PC-3 (cell line): ENCODE measurements at regions not wholly inside any gene's neighbourhood (a gene's known extent, or its start where the extent isn't known, plus 50 kb on each side); places are given as distances from the start of the nearest gene placed in this dataset.
"Not testable (repeated sequence)": the region's sequence is repeated elsewhere in the genome, so short reads cannot be mapped to it uniquely, and the experiment has no call there.

Source experiments
- ATAC-seq: fragments of 200-7000 bp; cut with Tn5 transposase; 2 replicates; pipeline ENCODE4 v1.9.1; 2020; ENCODE audit warnings: mild to moderate bottlenecking, moderate library complexity
- BruUV-seq: library from RNA; stranded (reverse); fragments of 400-500 nt; replicated peaks from 2 replicates; lab custom pipeline; 2021; lab: Mats Ljungman, UMichigan
- CTCF ChIA-PET: fragments of 300-600 bp; sonication (Branson Sonifier 250); formaldehyde crosslinking; loops from one replicate; lab custom pipeline; 2022; ENCODE audit warnings: antibody characterized with exemption; lab: Charles Lee
- POLR2A ChIA-PET: fragments of 300-600 bp; sonication (Branson Sonifier 250); formaldehyde crosslinking; loops from one replicate; lab custom pipeline; 2022; ENCODE audit warnings: antibody characterized with exemption; ENCODE audit not compliant: unreplicated experiment; lab: Charles Lee
- DNase-seq: peaks from one replicate; pipeline ENCODE4 v3.0.0-alpha.2; 2015
- H2AFZ ChIP-seq: fragments of 300-600 bp; sonication (generic); 2 replicates; pipeline ENCODE4 v1.6.0; 2016; ENCODE audit warnings: antibody characterized with exemption, low read length
- H3F3A ChIP-seq: fragments of 300-600 bp; sonication (generic); one replicate; pipeline ENCODE4 v1.6.0; 2017; ENCODE audit warnings: antibody characterized with exemption, low read length, control low read depth, mild to moderate bottlenecking; ENCODE audit not compliant: unreplicated experiment
- H3K27ac ChIP-seq: fragments of 300-600 bp; sonication (generic); 2 replicates; pipeline ENCODE4 v1.5.1; 2016; ENCODE audit warnings: mild to moderate bottlenecking, low read length
- H3K27me3 ChIP-seq: fragments of 300-600 bp; sonication (generic); 2 replicates; pipeline ENCODE4 v1.6.1; 2016; ENCODE audit warnings: low read length, mixed read lengths
- H3K36me3 ChIP-seq: fragments of 300-600 bp; sonication (generic); 2 replicates; pipeline ENCODE4 v1.6.1; 2016; ENCODE audit warnings: low read depth, mixed run types, low read length, mixed read lengths
- H3K4me1 ChIP-seq: fragments of 300-600 bp; sonication (generic); 2 replicates; pipeline ENCODE4 v1.5.1; 2016; ENCODE audit warnings: low read length; ENCODE audit not compliant: insufficient read depth
- H3K4me2 ChIP-seq: fragments of 300-600 bp; sonication (generic); 2 replicates; pipeline ENCODE4 v1.6.0; 2016; ENCODE audit warnings: low read length
- H3K4me3 ChIP-seq: fragments of 300-600 bp; sonication (generic); 2 replicates; pipeline ENCODE4 v1.5.1; 2016; ENCODE audit warnings: mild to moderate bottlenecking, low read length, mixed read lengths
- H3K79me2 ChIP-seq: fragments of 300-600 bp; sonication (generic); 2 replicates; pipeline ENCODE4 v1.6.1; 2017; ENCODE audit warnings: low read length, mixed read lengths
- H3K9ac ChIP-seq: fragments of 300-600 bp; sonication (generic); 2 replicates; pipeline ENCODE4 v1.6.0; 2016; ENCODE audit warnings: mild to moderate bottlenecking, low read length
- H3K9me2 ChIP-seq: fragments of 300-600 bp; sonication (generic); replicated peaks from 2 replicates; pipeline ENCODE4 v1.6.1; 2016; ENCODE audit warnings: mixed run types, low read length, mixed read lengths
- H3K9me3 ChIP-seq: fragments of 300-600 bp; sonication (generic); 2 replicates; pipeline ENCODE4 v1.6.1; 2016; ENCODE audit warnings: low read length, mixed read lengths
- H4K20me1 ChIP-seq: fragments of 300-600 bp; sonication (generic); 2 replicates; pipeline ENCODE4 v1.6.1; 2016; ENCODE audit warnings: low read length, mixed read lengths
- EZH2 ChIP-seq: fragments of 300-600 bp; sonication (generic); IDR thresholded peaks from one replicate; pipeline ENCODE4 v1.6.1; 2017; ENCODE audit warnings: antibody characterized with exemption, mild to moderate bottlenecking, low read length; ENCODE audit not compliant: unreplicated experiment
- EZH2phosphoT487 ChIP-seq: fragments of 300-600 bp; sonication (generic); IDR thresholded peaks from 2 replicates; pipeline ENCODE4 v1.6.1; 2018; ENCODE audit warnings: mild to moderate bottlenecking, antibody characterized with exemption, low read length, borderline replicate concordance
- intact Hi-C: fragments of 100-400 bp; cut with micrococcal nuclease; formaldehyde crosslinking; loops from 2 replicates; pipeline ENCODE4 v1.9.0; 2023
- TF ChIP-seq, protein P1 (sequence below): fragments of 300-600 bp; sonication (generic); conservative IDR thresholded peaks from 2 replicates; pipeline ENCODE4 v1.5.1; 2017; ENCODE audit warnings: antibody characterized with exemption, low read depth, mild to moderate bottlenecking, low read length

DNA sequence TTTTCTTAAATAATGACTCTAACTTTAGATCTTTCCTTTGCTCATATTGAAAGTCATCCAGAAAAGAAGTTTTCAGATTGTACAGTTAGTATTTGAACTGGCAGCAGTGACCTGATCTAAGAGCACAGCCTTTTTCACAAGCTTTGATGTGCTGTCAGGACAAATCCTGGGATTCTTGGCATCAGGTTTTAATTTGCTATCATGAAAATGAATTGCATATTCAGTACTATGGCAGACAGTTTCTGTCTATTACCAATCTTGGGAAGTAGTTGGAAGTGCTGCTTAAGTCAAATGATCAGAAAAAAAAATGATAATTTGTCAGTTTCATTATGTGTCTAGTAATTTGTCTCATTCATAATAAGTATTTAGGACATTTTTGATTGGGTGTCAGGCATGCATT lies 925.6 kb upstream of the ARRDC3 start:
- BruUV-seq: no TSS peak
- CTCF ChIA-PET: no interaction called here
- no peaks in the 10 kb centered on the region for H3K27me3 ChIP-seq
- H3K4me1 ChIP-seq: no peaks in the 10 kb centered on the region
- intact Hi-C loops: loop anchor here (1.0 to 10.0 kb wide), 8 partner anchors 119 to 1496 kb away; no protein-coding TSS in a partner anchor
- no peak for DNase-seq
- no peak overlapping the region for H3K4me2 ChIP-seq
- no peak for ATAC-seq
- H3K27ac ChIP-seq: no peak overlapping the region
- no peaks in the 10 kb centered on the region for H3K9me3 ChIP-seq
- no peak overlapping the region for H2AFZ ChIP-seq
- no peaks in the 10 kb centered on the region for H3K9me2 ChIP-seq
- no peak for TF ChIP-seq EZH2phosphoT487
- TF ChIP-seq, protein P1, sequence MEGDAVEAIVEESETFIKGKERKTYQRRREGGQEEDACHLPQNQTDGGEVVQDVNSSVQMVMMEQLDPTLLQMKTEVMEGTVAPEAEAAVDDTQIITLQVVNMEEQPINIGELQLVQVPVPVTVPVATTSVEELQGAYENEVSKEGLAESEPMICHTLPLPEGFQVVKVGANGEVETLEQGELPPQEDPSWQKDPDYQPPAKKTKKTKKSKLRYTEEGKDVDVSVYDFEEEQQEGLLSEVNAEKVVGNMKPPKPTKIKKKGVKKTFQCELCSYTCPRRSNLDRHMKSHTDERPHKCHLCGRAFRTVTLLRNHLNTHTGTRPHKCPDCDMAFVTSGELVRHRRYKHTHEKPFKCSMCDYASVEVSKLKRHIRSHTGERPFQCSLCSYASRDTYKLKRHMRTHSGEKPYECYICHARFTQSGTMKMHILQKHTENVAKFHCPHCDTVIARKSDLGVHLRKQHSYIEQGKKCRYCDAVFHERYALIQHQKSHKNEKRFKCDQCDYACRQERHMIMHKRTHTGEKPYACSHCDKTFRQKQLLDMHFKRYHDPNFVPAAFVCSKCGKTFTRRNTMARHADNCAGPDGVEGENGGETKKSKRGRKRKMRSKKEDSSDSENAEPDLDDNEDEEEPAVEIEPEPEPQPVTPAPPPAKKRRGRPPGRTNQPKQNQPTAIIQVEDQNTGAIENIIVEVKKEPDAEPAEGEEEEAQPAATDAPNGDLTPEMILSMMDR: no peak
- no peak for TF ChIP-seq EZH2
- no peaks in the 10 kb centered on the region for H3K79me2 ChIP-seq
- no peaks in the 10 kb centered on the region for H4K20me1 ChIP-seq
- H3F3A ChIP-seq: no peaks in the 10 kb centered on the region
- no peaks in the 10 kb centered on the region for H3K36me3 ChIP-seq
- H3K4me3 ChIP-seq: no peak overlapping the region
- no peak overlapping the region for H3K9ac ChIP-seq
- POLR2A ChIA-PET: no interaction called here

DNA sequence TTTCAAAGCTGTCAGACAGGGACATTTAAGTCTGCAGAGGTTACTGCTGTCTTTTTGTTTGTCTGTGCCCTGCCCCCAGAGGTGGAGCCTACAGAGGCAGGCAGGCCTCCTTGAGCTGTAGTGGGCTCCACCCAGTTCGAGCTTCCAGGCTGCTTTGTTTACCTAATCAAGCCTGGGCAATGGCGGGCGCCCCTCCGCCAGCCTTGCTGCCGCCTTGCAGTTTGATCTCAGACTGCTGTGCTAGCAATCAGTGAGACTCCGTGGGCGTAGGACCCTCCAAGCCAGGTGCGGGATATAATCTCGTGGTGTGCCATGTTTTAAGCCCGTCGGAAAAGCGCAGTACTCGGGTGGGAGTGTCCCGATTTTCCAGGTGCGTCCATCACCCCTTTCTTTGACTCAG lies 919.2 kb upstream of the ARRDC3 start:
- H3K27me3 ChIP-seq, H2AFZ ChIP-seq, H3K79me2 ChIP-seq, H3K4me3 ChIP-seq, ATAC-seq, POLR2A ChIA-PET, H3K4me2 ChIP-seq, H3F3A ChIP-seq, H4K20me1 ChIP-seq, H3K36me3 ChIP-seq, H3K9ac ChIP-seq, DNase-seq, H3K4me1 ChIP-seq, H3K9me3 ChIP-seq, CTCF ChIA-PET, H3K27ac ChIP-seq, H3K9me2 ChIP-seq, BruUV-seq: not testable (repeated sequence)
- intact Hi-C loops: loop anchor here (10.0 kb wide), 2 partner anchors 202 to 1502 kb away; no protein-coding TSS in a partner anchor

DNA sequence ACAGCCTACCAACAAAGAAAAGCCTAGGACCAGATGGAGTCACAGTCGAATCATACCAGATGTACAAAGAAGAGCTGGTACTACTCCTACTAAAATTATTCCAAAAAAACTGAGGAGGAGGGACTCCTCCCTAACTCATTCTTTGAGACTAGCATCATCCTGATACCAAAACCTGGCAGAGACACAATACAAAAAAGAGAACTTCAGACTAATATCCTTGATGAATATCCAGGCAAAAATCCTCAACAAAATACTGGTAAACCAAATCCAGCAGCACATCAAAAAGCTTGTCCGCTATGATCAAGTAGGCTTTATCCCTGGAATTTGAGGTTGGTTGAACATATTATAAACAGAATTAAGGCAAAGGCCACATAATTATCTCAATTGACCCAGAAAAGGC lies 900.4 kb upstream of the ARRDC3 start:
- no peak overlapping the region for H3K4me3 ChIP-seq
- no peaks in the 10 kb centered on the region for H3K79me2 ChIP-seq
- intact Hi-C loops: no loop called here
- DNase-seq: no peak
- ATAC-seq: no peak
- H3K27ac ChIP-seq: no peak overlapping the region
- no peaks in the 10 kb centered on the region for H4K20me1 ChIP-seq
- H3K27me3 ChIP-seq: no peaks in the 10 kb centered on the region
- CTCF ChIA-PET: no interaction called here
- POLR2A ChIA-PET: interaction anchor here (0.6 kb wide), 1 partner anchor 311 kb away, joined by 3 read pairs; no protein-coding TSS in a partner anchor
- H3K9ac ChIP-seq: no peak overlapping the region
- H3K4me2 ChIP-seq: no peak overlapping the region
- H2AFZ ChIP-seq: no peak overlapping the region
- no peaks in the 10 kb centered on the region for H3K4me1 ChIP-seq
- H3K9me3 ChIP-seq: no peaks in the 10 kb centered on the region
- no peaks in the 10 kb centered on the region for H3K9me2 ChIP-seq
- no TSS peak for BruUV-seq
- TF ChIP-seq EZH2: no peak
- no peak for TF ChIP-seq EZH2phosphoT487
- TF ChIP-seq, protein P1: no peak
- H3F3A ChIP-seq: no peaks in the 10 kb centered on the region
- no peaks in the 10 kb centered on the region for H3K36me3 ChIP-seq

DNA sequence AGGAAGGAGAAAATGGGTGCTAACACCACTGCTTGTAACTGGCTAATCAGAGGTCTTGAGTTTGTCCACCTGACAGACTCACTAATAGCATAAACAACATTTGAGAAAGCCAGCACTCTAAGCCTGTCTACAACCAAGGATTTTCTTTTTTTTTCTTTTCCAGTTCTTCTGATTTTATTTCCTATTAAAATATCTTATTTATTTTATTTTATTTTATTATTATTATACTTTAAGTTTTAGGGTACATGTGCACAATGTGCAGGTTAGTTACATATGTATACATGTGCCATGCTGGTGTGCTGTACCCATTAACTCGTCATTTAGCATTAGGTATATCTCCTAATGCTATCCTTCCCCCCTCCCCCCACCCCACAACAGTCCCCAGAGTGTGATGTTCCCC lies 888.6 kb upstream of the ARRDC3 start:
- BruUV-seq, H3K79me2 ChIP-seq, H3K9me2 ChIP-seq, H4K20me1 ChIP-seq, H3K36me3 ChIP-seq, CTCF ChIA-PET, H3K27ac ChIP-seq, H3F3A ChIP-seq, H3K9ac ChIP-seq, POLR2A ChIA-PET, DNase-seq, H3K4me3 ChIP-seq, H3K4me2 ChIP-seq, H3K27me3 ChIP-seq, ATAC-seq, H3K9me3 ChIP-seq, H3K4me1 ChIP-seq, H2AFZ ChIP-seq, intact Hi-C loops: not testable (repeated sequence)
